Renal pelvis (tissue), 1 donor: ENCODE measurements at regions not wholly inside any gene's neighbourhood (a gene's known extent, or its start where the extent isn't known, plus 50 kb on each side); places are given as distances from the start of the nearest gene placed in this dataset.
"Not testable (repeated sequence)": the region's sequence is repeated elsewhere in the genome, so short reads cannot be mapped to it uniquely, and the experiment has no call there.

ENCODE experiments used
- DNase-seq: peaks from one replicate; pipeline ENCODE4 v3.0.0-alpha.2; 2013

- no peak for DNase-seq
Observed at GRCh38 chr3:26368312-26368711, 254.3 kb upstream of the LRRC3B start.

- DNase-seq: no peak
Observed at GRCh38 chr3:26369133-26369532, 253.4 kb upstream of the LRRC3B start.

- DNase-seq: no peak
Observed at GRCh38 chr3:26375843-26376530, 246.6 kb upstream of the LRRC3B start.

GRCh38 chr3:26381411-26381810 lies 241.2 kb upstream of the LRRC3B start:
- DNase-seq: peak; percentile 54

- no peak for DNase-seq
Observed at GRCh38 chr3:26406636-26407035, 215.9 kb upstream of the LRRC3B start.

DNA sequence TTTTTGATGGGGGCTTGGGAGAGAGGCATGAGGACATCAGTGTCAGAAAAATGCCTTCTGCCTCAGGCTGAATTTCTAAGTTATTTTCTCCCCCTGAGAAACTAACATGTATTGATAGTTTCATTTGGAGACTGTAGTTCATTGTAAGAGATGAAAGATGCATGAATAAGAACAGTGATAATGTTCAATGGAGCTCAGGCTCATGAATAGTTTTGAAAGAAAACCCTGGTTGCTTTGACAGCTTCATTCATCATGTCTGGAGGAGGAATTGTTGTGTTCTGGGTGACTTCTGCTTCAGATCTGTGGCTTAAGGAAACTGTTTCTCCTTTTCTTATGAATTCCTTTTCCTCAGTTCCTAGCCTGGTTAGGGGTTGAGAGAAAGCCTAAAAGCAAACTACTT lies 204.0 kb upstream of the LRRC3B start:
- DNase-seq: no peak

DNA sequence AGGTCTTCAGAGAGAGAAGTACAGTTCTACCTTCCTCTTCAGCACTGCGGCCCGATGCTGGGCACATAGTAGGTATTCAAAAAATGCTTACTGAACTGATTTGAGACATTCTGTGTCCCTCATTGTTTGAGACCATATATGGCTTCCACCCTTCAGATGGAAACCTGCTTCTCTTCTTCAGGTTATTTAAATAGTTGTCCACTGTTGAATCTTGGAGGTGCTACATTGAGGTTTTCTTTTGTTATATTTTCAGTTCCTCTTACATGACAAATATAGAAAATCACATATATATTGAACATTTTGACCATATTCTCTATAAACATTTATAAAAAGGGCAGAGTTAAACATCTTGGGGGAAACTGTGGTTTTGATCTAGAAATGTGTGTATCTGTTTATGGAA lies 200.2 kb upstream of the LRRC3B start:
- DNase-seq: no peak

DNA sequence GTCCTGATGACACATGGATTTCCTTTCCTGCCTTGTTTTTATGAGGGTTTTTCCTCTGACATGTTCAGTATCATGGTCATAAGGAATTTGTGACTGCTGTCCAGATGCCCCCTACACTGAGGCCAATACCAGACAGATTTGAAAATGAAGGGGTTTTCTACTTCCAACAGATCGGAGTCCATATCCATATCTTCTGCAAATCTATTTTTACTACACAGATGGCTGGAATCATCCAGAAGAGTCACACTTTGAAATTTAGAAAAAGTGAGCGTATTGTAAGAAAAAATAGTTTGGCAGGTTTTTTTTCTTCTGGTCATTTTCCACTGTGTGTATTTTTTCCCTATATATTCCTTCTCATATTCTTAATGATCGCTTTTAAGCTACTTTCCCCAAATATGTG lies 197.5 kb upstream of the LRRC3B start:
- DNase-seq: no peak

DNA sequence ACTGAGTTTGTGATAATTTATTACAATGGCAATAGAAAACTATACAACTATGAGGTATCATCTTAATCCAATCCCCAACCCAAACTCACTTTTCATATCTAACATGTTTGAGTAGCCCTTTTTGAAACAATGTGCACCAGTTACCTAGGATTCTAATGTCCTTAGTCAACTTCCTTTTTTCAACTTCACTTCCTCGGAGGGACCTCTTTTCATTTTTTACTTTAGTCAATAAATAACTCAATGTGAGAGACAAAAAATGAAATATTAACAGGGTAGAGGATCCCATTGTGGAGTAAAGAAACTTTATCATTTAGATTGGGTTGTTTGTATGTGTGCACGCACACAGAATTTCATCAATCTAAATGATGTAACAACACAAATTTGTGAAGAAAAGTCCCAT lies 193.6 kb upstream of the LRRC3B start:
- no peak for DNase-seq

DNA sequence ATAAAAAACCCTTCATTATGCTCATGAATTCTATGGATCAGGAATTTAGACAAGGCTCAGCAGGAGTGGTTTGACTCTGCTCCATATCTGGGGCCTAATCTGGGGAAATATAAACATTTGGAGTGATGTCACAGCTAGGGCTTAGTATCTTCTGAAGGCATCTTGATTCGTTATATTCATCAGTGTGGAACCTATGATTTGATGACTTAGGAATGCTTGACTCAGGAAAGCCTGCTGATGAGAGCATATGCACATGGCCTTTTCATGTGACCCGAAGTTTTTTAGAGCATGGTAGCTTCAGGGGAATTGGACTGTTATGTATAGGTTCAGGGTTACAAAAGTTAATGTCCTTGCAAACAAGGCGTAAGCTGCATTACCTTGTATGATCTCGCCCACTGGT lies 184.9 kb upstream of the LRRC3B start:
- no peak for DNase-seq

GRCh38 chr3:26438325-26438940 lies 184.1 kb upstream of the LRRC3B start:
- DNase-seq: no peak

- DNase-seq: no peak
Observed at GRCh38 chr3:26438981-26439884, 183.3 kb upstream of the LRRC3B start.

GRCh38 chr3:26449996-26450395 lies 172.6 kb upstream of the LRRC3B start:
- DNase-seq: no peak

GRCh38 chr3:26452363-26452762 lies 170.2 kb upstream of the LRRC3B start:
- no peak for DNase-seq

- DNase-seq: no peak
Observed at GRCh38 chr3:26460985-26461384, 161.6 kb upstream of the LRRC3B start.

- no peak for DNase-seq
Observed at GRCh38 chr3:26472345-26472744, 150.2 kb upstream of the LRRC3B start.

- no peak for DNase-seq
Observed at GRCh38 chr3:26474706-26475105, 147.9 kb upstream of the LRRC3B start.

- DNase-seq: no peak
Observed at GRCh38 chr3:26480377-26480776, 142.2 kb upstream of the LRRC3B start.

DNA sequence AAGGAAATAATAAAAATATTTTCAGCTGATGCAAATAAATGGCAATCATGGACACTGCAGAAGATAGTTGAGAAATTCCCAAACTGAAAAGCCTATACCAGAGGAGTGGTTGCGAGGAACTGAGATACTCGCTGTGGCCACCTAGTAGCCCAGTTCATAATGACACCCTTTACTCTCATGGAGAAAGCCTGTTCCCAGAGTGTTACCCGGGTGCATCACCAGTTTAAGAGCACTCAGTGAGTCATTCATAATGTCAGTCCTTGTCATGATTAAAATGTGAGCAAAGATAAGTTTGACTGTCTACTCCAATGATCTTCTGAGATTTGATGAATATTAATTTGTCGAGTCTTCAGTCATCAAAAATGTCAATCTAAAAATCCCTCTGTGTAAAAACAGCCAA lies 138.4 kb upstream of the LRRC3B start:
- no peak for DNase-seq

GRCh38 chr3:26498271-26498670 lies 124.3 kb upstream of the LRRC3B start:
- DNase-seq: no peak

- DNase-seq: no peak
Observed at GRCh38 chr3:26505399-26505798, 117.2 kb upstream of the LRRC3B start.

GRCh38 chr3:26514445-26515029 lies 108.0 kb upstream of the LRRC3B start:
- not testable (repeated sequence) for DNase-seq

DNA sequence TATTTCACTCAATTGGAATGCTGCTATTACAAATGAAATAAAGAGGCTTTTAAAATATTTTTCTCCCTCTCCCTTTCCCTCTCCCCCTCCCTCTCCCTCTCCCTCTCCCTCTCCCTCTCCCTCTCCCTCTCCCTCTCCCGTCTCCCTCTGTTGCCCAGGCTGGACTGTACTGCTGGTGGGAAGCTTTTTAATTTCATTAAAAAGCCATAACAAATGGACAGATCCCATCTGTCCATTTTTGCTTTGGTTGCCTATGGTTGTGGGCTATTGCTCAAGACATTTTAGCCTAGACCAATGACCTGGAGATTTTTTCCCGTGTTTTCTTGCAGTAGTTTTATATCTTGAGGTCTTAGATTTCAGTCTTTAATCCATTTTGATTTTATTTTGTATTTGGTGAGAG lies 107.2 kb upstream of the LRRC3B start:
- DNase-seq: peak; percentile 62
